Esophagus squamous epithelium (tissue), 4 donors: ENCODE measurements at regions not wholly inside any gene's neighbourhood (a gene's known extent, or its start where the extent isn't known, plus 50 kb on each side); places are given as distances from the start of the nearest gene placed in this dataset.

Experiments used
- POLR2A ChIP-seq, 4 donors: fragments of 450-650 bp; IDR thresholded peaks; one replicate each; pipeline ENCODE4 v1.6.1; 2017; ENCODE audit warnings: antibody characterized with exemption in 4 of 4, mild to moderate bottlenecking in 4 of 4, moderate library complexity in 3 of 4
- TF ChIP-seq, protein P1 (sequence below), 6 experiments: fragments of 450-650 bp in 4 of 6; fragments of 200-600 bp in 2 of 6; sonication (generic) in 2 of 6; IDR thresholded peaks; one replicate each; pipeline ENCODE4 v1.5.1; 2016 to 2019; ENCODE audit warnings: antibody characterized with exemption in 6 of 6, mild to moderate bottlenecking in 4 of 6, moderate library complexity in 4 of 6

DNA sequence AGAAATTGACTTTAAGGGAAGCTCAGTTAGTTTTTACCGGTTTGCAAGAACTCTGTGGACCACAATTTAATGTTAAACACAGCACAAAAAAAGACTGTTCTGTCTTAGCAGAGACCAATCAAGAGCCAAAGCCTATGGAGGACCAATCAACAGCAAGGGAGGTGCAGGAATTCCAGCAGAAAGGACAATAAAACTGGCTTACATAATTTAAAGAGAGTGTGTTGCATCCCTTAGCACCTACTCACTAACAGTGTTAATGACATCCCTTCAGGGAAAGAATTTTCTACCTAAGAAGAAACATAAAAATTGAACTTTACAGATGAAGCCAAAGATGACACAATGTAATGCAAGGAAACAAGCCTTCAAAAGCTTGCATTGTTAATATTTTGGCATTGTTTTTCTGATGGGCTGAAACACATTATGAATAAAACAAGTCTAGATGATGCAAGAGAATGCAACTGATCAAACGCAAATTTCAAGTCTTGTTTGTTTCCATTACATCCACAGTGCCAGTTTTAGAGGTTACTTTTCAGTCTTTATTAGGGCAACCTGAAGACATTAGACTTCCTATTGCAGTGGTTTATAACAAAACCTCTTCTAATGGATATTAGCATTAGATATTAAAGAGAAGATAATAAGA, 111.3 kb upstream of the FST start:
- TF ChIP-seq, protein P1, sequence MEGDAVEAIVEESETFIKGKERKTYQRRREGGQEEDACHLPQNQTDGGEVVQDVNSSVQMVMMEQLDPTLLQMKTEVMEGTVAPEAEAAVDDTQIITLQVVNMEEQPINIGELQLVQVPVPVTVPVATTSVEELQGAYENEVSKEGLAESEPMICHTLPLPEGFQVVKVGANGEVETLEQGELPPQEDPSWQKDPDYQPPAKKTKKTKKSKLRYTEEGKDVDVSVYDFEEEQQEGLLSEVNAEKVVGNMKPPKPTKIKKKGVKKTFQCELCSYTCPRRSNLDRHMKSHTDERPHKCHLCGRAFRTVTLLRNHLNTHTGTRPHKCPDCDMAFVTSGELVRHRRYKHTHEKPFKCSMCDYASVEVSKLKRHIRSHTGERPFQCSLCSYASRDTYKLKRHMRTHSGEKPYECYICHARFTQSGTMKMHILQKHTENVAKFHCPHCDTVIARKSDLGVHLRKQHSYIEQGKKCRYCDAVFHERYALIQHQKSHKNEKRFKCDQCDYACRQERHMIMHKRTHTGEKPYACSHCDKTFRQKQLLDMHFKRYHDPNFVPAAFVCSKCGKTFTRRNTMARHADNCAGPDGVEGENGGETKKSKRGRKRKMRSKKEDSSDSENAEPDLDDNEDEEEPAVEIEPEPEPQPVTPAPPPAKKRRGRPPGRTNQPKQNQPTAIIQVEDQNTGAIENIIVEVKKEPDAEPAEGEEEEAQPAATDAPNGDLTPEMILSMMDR (IDR thresholded peaks at IDR 0.05), result no peak
- TF ChIP-seq POLR2A (IDR thresholded peaks at IDR 0.05), result no peak
